ENCODE measurements at regions not wholly inside any gene's neighbourhood (a gene's known extent, or its start where the extent isn't known, plus 50 kb on each side); places are given as distances from the start of the nearest gene placed in this dataset.

GRCh38 chr5:104646416-104646815, 1083.8 kb upstream of the NUDT12 start:
- 62% methylated on average over 3 of the region's 3 CpGs for WGBS
- Histone ChIP-seq H3K9me3 (ENCODE audit: control insufficient read depth in 4 of 4, low read length in 3 of 4) (no peaks in the 10 kb centered on the region), H3K4me1 (ENCODE audit: control insufficient read depth in 4 of 4, insufficient read depth in 4 of 4, low read length in 3 of 4) (no peaks in the 10 kb centered on the region), H3K27ac (ENCODE audit: low read depth in 1 of 2, low read length in 2 of 2) (no peak overlapping the region), H3K9ac (ENCODE audit: low read depth in 1 of 2, low read length in 2 of 2) (no peak overlapping the region), H3K36me3 (ENCODE audit: control insufficient read depth in 4 of 4, insufficient read depth in 3 of 4, low read depth in 1 of 4, low read length in 3 of 4) (no peaks in the 10 kb centered on the region), H3K4me3 (ENCODE audit: low read depth in 1 of 3, low read length in 3 of 3) (no peak overlapping the region), H3K27me3 (ENCODE audit: control insufficient read depth in 4 of 4, insufficient read depth in 4 of 4, low read length in 3 of 4) (no peaks in the 10 kb centered on the region)
- TF ChIP-seq RAD21 (IDR thresholded peaks at IDR 0.05) (no peak), TAF1 (conservative IDR thresholded peaks at IDR 0.05) (no peak), CTCF (IDR thresholded peaks at IDR 0.05; ENCODE audit: low read depth, low read length, missing input control) (no peak), REST (IDR thresholded peaks at IDR 0.05) (no peak), GABPA (IDR thresholded peaks at IDR 0.05 in 1 of 2, conservative IDR thresholded peaks at IDR 0.05 in 1 of 2) (no peak), ZBTB33 (IDR thresholded peaks at IDR 0.05) (no peak), RXRA (IDR thresholded peaks at IDR 0.05) (no peak), JUND (IDR thresholded peaks at IDR 0.05) (no peak)
- no peak for DNase-seq (ENCODE audit: low spot score)

- WGBS = 57% methylated on average over 3 of the region's 3 CpGs
- DNase-seq (ENCODE audit: low spot score) = no peak
Measured at GRCh38 chr5:104643320-104643719, 1080.7 kb upstream of the NUDT12 start.

More at GRCh38 chr5:104643320-104643719, 1080.7 kb upstream of the NUDT12 start:
- Histone ChIP-seq H3K27ac (ENCODE audit: low read depth in 1 of 2, low read length in 2 of 2) (no peak overlapping the region), H3K36me3 (ENCODE audit: control insufficient read depth in 4 of 4, insufficient read depth in 3 of 4, low read depth in 1 of 4, low read length in 3 of 4) (no peaks in the 10 kb centered on the region), H3K4me1 (ENCODE audit: control insufficient read depth in 4 of 4, insufficient read depth in 4 of 4, low read length in 3 of 4) (no peaks in the 10 kb centered on the region), H3K9ac (ENCODE audit: low read depth in 1 of 2, low read length in 2 of 2) (no peak overlapping the region), H3K9me3 (ENCODE audit: control insufficient read depth in 4 of 4, low read length in 3 of 4) (no peaks in the 10 kb centered on the region), H3K4me3 (ENCODE audit: low read depth in 1 of 3, low read length in 3 of 3) (no peak overlapping the region), H3K27me3 (ENCODE audit: control insufficient read depth in 4 of 4, insufficient read depth in 4 of 4, low read length in 3 of 4) (no peaks in the 10 kb centered on the region)
- TF ChIP-seq CTCF (IDR thresholded peaks at IDR 0.05; ENCODE audit: low read depth, low read length, missing input control) = no peak
- no peak for TF ChIP-seq MAX (IDR thresholded peaks at IDR 0.05)
- TF ChIP-seq RAD21 (IDR thresholded peaks at IDR 0.05) = no peak
- no peak for TF ChIP-seq YY1 (IDR thresholded peaks at IDR 0.05)
- TF ChIP-seq REST (IDR thresholded peaks at IDR 0.05) = no peak
- no peak for TF ChIP-seq ZBTB33 (IDR thresholded peaks at IDR 0.05)
- no peak for TF ChIP-seq RXRA (IDR thresholded peaks at IDR 0.05)
- TF ChIP-seq JUND (IDR thresholded peaks at IDR 0.05) = no peak
- TF ChIP-seq TAF1 (conservative IDR thresholded peaks at IDR 0.05) = no peak
- TF ChIP-seq NR2F2 (IDR thresholded peaks at IDR 0.05) = no peak
- no peak for TF ChIP-seq HNF4A (conservative IDR thresholded peaks at IDR 0.05)

All from liver (tissue), 8 donors.